ENCODE measurements at regions not wholly inside any gene's neighbourhood (a gene's known extent, or its start where the extent isn't known, plus 50 kb on each side); places are given as distances from the start of the nearest gene placed in this dataset.
"Not testable (repeated sequence)": the region's sequence is repeated elsewhere in the genome, so short reads cannot be mapped to it uniquely, and the experiment has no call there.

DNA sequence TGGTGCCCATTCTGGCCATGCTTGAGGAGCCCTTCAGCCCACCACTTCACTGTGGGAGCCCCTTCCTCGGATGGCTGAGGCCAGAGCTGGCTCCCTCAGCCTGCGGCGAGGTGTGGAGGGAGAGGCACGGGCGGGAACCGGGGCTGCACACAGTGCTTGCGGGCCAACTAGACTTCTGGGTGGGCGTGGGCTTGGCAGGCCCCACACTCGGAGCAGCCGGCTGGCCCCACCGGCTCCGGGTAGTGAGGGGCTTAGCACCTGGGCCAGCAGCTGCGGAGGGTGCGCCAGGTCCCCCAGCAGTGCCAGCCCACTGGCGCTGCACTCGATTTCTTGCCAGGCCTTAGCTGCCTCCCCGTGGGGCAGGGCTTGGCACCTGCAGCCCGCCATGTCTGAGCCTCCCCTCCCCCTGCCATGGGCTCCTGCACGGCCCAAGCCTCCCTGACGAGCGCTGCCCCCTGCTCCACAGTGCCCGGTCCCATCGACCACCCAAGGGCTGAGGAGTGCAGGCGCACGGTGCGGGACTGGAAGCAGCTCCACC, 554.2 kb downstream of the GABRG2 start:
- DNase-seq (ENCODE audit: low read depth in 2 of 2) = not testable (repeated sequence)

DNA sequence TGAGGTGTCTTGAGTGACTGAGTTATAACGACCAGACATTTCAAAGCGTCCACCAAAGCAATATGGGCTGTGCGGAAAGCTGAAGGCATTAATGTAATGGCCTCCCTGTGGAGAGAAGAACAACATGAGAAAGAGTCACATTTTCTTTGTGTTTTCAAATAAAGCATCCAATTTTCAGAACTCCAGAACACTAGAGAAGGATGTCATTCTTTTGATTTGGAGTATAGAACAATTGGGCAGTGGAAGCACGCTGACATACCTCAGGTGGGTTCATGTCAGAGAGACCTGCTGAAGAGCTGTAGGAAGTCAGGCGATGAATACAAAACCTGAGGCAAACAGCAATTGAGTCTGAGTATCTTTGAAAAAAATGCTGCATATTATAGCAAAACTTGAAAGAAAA, 556.5 kb downstream of the GABRG2 start:
- DNase-seq (ENCODE audit: low read depth in 2 of 2) = no peak

DNA sequence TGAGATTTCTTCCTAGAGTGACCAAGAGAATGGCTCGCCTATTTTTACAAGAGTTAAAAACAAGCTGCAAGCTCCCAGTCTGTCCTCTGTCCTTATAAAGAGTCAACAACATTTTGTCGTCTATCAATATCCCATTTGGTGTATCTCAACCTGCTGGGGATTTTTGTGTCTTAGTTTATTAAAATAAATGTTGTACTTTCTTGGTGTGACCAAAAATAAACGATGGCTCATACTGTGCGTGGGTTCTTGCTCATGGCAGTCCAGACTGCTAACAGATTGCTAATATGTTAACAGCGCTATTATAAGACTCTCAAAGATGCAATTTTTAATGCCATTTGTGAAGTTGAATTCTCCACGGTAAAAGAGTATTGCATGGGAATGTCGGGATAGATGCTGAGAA, 569.9 kb downstream of the GABRG2 start:
- no peak for DNase-seq (ENCODE audit: low read depth in 2 of 2)

DNA sequence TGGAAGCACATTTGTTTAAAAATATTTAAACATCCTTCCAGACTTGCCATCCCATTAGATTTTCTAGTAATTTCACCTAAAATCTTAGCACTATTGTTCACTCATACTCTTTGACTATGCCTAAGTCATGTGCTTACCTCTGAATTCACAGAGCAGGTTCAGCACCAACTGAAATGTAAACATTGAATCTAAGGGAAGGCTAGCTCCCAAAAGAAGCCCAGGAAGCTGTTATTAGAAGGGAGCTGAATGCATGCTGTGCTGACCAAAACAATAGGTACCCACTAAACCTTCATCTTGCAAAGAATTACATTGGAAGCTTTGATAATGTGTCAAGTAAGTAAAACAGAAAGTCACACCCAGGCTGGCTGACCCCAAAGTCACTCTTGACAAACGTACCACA, 571.3 kb downstream of the GABRG2 start:
- no peak for DNase-seq (ENCODE audit: low read depth in 2 of 2)

DNA sequence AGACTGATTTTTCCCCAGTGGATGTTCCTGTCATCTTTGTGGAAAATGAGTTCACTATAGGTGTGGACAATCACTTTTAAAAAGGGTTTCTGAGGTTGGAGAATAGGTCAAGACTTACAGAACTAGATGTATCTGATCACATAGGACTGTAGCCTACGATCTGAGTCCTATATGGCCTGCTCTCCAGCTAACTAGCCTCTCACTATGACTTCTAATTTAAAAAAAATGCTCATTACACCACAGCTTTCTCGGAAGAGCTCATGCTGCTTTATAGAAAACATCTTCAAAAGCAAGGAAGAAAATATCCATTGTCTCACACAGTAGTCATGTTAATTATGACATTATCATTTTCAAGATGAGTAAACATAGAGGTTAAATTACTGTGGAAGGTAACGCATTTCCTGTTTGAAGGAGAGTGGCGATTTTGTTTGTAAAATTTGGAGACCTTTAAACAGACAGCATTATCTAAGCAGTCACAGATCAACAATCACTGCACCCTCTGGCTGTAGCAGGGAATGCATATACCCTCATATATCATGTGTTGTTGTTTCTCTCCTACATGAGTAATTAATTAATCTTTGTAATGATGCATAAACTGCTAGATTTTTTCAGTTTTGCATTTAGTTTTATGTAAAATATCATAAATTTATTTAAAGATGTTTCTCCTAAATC, 573.7 kb downstream of the GABRG2 start:
- no peak for DNase-seq (ENCODE audit: low read depth in 2 of 2)

DNA sequence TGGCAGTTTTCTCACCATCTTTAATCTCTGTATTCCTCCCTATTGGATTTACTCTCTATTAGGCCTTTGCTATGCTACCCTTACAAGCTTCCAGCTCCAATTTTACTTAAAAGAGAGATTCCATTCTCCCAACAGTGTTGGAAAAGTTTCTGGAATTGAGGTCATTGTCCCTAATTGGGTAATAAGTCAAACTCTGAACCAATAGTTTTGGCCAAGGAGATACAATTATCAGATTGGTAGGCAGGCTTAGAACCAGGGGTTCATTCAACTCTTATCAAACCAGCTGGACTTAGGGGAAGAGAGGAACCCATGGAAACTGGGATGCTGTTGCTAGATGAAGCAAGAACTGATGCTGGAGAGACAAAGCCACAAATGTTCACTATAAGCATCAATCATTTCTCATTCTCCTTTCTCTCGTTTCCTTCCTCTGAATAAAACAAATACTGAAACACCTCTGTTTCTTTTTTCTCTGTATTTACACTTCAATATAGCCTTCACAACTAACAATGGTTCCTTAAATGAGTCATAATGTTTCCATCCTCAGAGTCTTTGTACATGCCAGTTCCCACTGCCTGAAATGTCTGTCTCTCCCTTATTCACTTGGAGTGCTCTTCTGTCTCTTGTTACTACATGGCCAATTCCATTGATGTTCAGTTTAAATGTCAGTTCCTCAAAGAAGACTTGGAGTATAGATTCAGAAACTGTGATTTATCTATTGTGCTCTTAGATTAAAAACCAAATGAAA, 587.3 kb downstream of the GABRG2 start:
- no peak for DNase-seq (ENCODE audit: low read depth in 2 of 2)

DNA sequence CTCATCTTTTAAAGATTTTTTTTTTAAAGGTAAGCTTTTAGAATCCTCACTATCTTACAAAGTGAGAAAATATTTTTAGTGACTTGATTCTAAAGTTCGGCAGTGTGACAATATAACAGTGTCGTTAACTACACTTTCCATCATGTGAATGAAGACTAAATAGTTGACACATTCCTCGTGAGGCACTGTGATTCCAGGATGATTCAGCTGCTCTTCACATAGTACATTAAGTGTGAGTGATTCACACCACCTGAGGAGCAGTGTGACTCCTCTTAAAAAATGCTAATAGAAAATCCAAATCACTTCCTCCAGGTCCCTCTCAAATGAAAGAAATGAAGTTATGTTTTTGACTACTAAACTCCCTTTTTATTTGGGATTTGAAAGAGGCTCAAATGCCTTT, 589.5 kb downstream of the GABRG2 start:
- DNase-seq (ENCODE audit: low read depth in 2 of 2) = no peak

DNA sequence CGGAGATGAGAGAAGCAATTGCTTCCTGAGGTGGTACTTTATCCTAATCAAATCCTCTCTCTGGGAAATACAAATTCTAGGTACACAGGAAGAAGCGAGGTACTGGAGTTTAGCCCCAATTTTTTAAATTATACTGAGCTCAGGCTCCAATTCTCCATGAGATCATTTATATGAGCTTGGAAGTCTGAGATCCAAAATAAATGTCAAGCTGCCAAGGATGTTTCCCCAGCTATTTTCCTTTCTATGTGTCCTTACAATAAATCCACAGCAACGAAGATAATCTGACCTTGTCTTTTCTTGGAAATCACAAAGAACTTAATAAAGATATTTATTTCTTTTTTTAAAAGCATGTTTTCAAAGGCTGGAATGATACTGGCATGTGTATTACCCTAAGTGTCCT, 597.3 kb downstream of the GABRG2 start:
- no peak for DNase-seq (ENCODE audit: low read depth in 2 of 2)

DNA sequence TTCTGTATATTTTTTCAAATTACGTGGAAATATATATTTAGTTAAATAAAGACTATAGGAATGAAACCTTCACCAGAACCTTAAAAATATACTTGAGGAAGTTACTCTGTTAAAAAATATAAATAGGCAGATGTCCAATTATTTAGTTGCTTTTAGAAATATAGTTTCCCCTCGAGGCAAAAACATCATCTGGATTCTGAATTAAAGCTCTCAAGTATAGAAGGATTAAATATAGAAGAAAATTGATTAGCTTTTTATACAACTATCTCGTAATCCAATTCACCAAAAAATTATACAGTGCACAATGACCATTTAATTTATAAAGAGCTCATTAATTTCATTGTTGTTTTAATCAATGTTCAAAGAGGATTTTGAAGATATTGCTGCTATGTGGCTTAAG, 601.4 kb downstream of the GABRG2 start:
- no peak for DNase-seq (ENCODE audit: low read depth in 2 of 2)

DNA sequence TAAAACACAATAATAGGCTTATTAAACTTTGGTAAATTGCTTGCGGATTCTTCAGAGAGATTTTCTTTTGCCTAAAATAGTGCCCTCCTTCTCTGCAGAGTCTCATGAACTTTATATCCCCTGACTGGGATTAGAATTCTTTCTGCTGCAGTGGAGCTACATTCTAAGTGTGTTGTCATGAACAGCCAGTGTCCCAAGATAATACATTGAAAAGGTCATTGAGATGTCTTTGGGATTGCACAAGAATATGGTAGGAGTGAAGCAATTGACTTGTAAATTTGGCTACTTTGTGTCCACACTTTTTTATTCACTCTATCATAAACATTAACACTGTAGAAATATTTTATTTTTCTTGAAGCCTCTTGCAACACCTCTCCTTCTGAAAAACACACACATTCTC, 604.5 kb downstream of the GABRG2 start:
- no peak for DNase-seq (ENCODE audit: low read depth in 2 of 2)

DNA sequence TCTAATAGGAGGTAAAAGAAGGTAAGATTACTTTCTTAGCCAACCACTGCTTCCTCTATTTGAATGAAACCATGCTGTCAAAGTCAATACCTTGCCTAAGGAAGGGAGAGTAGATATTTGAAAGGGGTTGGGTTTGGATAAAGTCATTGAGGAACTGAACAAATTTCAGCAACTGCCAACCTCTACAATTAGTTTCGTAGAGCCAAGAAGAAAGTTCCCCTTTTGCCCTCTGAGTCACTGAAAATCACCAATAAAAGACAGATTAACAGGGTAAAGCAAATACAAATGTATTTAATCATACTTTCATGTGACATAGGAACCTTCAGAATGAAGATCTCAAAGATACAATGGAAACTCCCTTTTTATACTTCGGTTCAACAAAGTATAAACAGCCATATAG, 615.7 kb downstream of the GABRG2 start:
- no peak for DNase-seq (ENCODE audit: low read depth in 2 of 2)

DNA sequence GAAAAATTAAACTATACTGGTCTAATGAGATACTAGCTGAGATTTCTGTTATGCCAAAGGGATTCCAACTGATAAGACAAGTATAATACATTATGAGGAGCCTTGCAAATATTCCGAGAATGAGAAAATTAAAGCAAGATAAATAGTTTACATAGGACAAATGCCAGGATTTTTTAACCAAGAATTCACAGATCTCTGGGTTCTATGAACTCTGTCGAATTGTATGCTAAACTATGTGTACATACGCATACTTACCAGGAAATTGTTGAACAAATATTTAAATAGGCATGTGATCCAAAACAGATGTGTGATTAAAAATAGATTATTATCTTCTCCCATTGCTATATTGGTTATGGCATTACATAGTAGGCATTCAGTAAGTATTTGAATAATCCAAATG, 616.6 kb downstream of the GABRG2 start:
- no peak for DNase-seq (ENCODE audit: low read depth in 2 of 2)

DNA sequence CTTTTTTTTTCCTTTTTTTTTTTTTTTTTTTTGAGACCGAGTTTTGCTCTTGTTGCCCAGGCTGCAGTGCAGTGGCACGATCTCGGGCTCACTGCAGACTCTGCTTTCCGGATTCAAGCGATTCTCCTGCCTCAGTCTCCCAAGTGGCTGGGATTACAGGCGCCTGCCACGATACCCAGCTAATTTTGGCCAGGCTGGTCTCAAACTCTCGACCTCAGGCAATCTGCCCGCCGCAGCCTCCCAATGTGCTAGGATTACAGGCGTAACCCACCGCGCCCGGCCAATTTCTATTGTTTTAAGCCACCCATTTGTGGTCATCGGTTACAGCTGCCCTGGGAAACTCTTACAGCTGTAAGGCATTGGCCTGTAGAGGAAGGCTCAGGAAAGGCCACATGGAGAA, 617.7 kb downstream of the GABRG2 start:
- no peak for DNase-seq (ENCODE audit: low read depth in 2 of 2)

DNA sequence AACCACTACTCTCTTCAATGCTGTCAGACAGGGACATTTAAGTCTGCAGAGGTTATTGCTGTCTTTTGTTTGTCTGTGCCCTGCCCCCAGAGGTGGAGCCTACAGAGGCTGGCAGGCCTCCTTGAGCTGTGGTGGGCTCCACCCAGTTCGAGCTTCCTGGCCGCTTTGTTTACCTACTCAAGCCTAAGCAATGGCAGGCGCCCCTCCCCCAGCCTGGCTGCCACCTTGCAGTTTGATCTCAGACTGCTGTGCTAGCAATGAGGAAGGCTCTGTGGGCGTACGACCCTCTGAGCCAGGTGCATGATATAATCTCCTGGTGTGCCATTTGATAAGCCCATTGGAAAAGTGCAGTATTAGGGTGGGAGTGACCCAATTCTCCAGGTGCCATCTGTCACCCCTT, 628.7 kb downstream of the GABRG2 start:
- not testable (repeated sequence) for DNase-seq (ENCODE audit: low read depth in 2 of 2)

DNA sequence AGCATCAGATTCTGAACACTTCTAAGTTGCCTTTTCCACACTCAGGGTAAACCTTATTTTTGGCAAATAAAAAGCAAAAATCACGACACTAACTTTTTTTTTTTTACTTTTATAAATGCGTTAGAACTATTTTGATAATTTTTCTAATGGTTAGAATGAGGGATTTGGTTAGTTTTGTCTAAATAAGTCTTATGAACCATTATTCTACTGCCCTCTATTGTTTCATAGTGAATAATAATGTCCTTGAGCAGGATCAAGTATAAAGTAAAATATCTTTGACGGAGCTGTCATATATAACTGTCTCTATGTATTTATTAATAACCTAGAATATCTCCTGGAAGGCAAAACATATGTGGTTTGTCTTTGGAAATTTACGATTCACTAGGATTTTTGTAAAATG, 631.8 kb downstream of the GABRG2 start:
- DNase-seq (ENCODE audit: low read depth in 2 of 2) = no peak

DNA sequence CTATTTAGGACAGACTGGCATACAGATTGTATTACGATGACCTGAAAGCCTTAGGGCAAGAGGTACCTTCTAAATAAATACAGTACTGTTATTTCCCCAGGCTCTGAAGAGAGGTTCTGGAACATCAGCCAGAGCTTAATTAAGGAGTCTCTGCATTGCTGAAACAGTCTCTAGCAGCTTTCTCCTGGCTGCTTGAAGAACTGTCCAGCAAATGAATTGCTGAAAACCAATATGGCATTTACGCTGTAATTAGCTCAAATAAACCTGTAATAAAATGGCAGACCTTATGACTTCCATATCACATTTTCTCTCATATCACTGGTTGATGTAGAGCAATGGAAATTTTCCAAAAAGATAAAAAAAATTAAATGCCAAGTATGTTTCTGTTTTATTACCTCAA, 636.3 kb downstream of the GABRG2 start:
- no peak for DNase-seq (ENCODE audit: low read depth in 2 of 2)

DNA sequence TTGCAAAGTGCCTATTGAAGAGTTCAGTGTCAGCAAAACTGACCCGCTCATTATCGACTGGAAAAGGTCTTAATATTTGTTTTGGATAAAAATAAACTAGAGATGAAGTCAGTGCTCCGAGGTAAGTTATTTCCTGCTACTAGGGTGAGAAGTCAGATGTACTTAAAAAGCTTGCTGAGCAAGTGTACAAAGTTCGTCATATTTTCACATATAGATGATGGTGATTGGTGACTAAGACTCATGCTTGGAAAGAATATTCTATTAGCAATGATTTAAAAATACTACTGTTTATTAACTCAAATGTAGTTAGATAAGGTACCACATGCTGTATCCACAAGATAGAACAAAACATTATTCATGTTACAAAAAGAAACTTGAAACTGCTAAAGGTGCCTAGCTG, 643.7 kb downstream of the GABRG2 start:
- no peak for DNase-seq (ENCODE audit: low read depth in 2 of 2)

DNA sequence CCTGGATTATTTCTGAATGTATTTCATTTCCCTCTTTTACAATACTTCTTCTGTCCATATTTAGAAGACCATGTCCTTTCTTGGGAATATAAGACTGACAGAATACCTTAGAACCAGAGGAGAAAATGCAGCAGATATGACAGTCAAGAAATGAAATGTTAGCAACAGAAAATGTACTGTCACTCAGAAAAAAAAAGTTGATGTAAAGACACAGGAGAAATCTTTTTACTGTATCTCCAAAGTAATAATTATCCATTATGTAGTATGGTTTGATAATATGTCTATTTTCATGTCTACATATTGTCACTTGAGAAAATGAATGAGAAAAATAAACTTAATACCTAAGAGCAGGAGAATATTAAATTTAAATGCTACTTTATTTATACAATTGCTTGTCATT, 652.1 kb downstream of the GABRG2 start:
- DNase-seq (ENCODE audit: low read depth in 2 of 2) = no peak

DNA sequence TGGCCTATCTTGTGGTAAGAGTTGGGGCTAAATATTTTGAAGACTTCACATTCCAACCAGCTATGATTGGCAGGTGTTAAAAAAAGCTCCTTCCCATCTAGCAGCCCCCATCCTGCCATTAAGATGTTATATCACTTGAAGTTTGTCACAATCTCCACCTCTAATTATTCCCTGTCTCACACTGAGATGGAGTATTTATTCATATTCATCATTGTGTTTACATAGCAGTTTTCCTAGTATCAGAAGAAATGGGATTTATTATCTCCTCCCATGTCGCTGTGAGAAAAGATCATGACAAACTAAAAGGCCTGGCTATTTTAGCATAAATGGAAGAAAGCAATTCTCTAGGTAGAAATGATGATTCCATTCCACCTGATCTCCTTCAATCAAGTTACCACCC, 653.6 kb downstream of the GABRG2 start:
- no peak for DNase-seq (ENCODE audit: low read depth in 2 of 2)

DNA sequence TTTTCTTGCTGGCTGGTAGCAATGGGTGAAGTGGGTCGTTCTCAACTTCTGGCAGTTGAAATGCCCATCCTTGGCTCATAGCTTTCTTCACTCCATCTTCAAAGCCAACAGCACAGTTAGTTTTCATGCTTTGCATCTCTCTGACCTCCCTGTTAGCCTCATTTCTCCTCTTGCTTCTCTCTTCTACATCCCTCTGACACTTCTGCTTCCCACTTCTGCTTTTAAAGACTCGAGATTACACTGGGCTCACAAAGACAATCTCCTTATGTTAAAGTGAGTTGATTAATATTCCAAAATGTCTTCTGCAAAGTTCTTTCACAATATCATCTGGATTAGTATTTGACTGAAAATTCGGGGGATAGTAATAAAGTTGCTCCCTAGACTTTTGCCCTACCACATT, 684.8 kb upstream of the CCNG1 start:
- no peak for DNase-seq (ENCODE audit: low read depth in 2 of 2)

DNA sequence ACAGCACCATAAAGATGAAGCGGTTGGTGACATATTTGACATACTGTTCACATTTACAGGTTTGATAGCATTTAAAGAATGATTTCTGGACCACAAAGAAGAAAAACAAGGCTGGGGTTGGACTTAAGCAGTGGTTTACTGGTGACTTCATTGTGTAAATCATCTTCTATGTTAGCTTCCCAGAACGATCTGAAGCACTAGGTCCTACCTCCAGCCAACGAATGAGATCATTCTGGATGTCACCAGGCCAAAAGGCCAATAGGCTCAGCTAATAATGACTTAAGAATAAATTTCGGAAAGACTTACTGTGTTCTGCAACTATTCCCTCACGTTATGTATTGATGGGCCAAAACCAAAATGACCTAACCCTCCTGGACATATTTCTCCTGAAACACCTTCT, 675.3 kb upstream of the CCNG1 start:
- DNase-seq (ENCODE audit: low read depth in 2 of 2) = no peak

DNA sequence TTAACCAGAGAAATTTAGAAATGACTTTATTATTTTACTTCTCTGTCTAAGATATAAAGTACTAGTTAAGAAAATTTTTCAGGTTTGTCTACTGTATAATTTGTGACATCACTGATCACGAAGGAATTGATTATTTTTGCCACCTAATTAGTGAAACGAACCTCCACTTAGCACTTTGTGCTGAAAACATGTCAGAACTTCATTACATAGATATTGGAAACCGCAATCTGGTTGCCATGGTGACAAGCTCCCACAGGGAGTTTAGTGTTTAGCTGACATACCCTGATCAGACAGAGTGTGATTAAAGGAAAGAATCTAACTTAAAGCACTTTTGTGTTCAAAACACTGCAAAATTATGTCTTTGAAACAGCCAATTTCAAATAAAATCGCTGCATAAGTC, 668.4 kb upstream of the CCNG1 start:
- DNase-seq (ENCODE audit: low read depth in 2 of 2) = no peak

DNA sequence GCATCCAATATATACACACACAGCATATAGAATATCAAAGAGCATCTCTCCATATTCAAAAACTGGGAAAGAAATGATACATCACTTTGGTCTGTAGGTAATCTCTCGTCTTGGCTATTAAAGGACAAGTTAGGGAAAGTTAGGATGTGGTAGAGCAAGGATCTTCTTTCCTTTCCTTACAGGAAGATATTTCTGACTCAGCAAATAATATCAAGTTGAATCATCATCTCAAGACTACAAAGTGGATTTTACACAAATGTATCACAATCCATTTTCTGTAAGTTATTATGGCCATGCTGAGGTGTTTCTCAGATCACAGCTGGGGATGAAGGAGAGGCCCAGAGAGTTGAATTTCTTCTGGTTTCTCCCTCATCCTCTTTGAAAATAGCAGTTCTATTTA, 651.7 kb upstream of the CCNG1 start:
- DNase-seq (ENCODE audit: low read depth in 2 of 2) = no peak

DNA sequence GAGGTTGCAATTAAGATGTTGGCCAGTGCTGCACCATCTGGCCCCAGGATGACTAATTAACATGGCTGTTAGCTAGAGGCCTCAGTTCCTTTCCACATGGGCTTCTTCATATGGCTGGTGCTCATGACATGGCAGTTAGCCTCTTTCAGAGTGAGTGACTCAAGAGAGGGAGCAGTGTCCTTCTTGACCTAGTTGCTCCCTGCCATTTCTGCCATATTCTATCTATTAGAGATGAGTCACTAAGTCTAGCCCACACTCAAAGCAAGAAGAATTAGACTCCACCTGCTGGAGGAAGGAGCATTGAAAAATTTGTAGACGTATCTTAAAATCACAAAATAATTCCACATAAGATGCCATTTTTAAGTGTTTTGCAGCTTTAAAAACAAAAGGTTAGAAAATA, 651.2 kb upstream of the CCNG1 start:
- DNase-seq (ENCODE audit: low read depth in 2 of 2) = no peak
